ENCODE measurements at regions not wholly inside any gene's neighbourhood (a gene's known extent, or its start where the extent isn't known, plus 50 kb on each side); places are given as distances from the start of the nearest gene placed in this dataset. TPM values are rescaled to one million over a fixed set of nuclear protein-coding genes. Genes with fewer than 3 reads are reported as not detected.

- Histone ChIP-seq H3K9me3 (ENCODE audit: low read depth, low read length) (no peaks in the 10 kb centered on the region), H3K36me3 (ENCODE audit: insufficient read depth, low read length) (no peaks in the 10 kb centered on the region), H4K20me1 (ENCODE audit: insufficient read depth, low read length) (no peaks in the 10 kb centered on the region), H3K4me1 (ENCODE audit: insufficient read depth, low read length) (no peaks in the 10 kb centered on the region), H3K27ac (ENCODE audit: low read depth, low read length) (no peak overlapping the region), H3K4me3 (ENCODE audit: insufficient read depth, low read length) (no peak overlapping the region), H3K27me3 (ENCODE audit: insufficient read depth, low read length) (no peaks in the 10 kb centered on the region), H3K79me2 (ENCODE audit: insufficient read depth, low read length) (no peaks in the 10 kb centered on the region), H2AFZ (ENCODE audit: low read length) (no peak overlapping the region), H3K4me2 (ENCODE audit: insufficient read depth, low read length) (no peak overlapping the region)
- no peak for DNase-seq (ENCODE audit: insufficient read length, low spot score, missing footprints)
- TF ChIP-seq, protein P1, sequence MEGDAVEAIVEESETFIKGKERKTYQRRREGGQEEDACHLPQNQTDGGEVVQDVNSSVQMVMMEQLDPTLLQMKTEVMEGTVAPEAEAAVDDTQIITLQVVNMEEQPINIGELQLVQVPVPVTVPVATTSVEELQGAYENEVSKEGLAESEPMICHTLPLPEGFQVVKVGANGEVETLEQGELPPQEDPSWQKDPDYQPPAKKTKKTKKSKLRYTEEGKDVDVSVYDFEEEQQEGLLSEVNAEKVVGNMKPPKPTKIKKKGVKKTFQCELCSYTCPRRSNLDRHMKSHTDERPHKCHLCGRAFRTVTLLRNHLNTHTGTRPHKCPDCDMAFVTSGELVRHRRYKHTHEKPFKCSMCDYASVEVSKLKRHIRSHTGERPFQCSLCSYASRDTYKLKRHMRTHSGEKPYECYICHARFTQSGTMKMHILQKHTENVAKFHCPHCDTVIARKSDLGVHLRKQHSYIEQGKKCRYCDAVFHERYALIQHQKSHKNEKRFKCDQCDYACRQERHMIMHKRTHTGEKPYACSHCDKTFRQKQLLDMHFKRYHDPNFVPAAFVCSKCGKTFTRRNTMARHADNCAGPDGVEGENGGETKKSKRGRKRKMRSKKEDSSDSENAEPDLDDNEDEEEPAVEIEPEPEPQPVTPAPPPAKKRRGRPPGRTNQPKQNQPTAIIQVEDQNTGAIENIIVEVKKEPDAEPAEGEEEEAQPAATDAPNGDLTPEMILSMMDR (IDR thresholded peaks at IDR 0.05; ENCODE audit: extremely low read depth, low read depth, low read length), result no peak
Observed at GRCh38 chr2:152820048-152820447, 101.6 kb downstream of the ARL6IP6 start.

DNA sequence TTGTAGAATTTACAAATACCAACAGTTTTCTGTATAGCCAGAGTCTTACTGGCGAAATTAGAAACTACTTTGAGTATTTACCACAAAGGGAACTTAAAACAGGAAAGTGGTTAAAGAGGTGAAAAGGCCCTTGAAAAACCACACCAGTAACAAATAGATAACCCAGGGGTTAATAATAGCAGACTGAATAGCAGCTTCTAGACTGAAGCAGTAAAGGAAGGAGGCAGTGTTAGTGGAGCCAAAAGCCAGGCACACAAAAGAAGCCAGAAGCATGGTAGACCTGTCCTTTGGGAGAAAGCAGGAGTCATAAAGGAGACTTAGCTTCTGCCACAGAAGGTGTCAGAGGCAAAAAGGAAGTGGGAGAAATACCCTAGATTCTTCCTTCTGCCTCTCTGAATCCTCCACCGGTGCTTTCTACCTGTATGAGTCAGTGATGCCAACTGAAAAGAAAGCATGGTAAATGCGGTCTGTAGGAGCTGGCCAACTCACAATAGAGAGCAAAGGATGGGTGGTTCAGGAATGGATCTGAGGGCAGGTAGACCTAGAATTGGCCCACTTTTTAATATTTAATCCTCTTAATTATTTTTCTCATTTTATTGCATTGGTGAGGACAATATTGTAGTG, 97.3 kb downstream of the ARL6IP6 start:
- no peaks in the 10 kb centered on the region for H3K9me3 ChIP-seq (ENCODE audit: low read depth, low read length)
- no peaks in the 10 kb centered on the region for H4K20me1 ChIP-seq (ENCODE audit: insufficient read depth, low read length)
- no peak overlapping the region for H3K4me3 ChIP-seq (ENCODE audit: insufficient read depth, low read length)
- no peaks in the 10 kb centered on the region for H3K36me3 ChIP-seq (ENCODE audit: insufficient read depth, low read length)
- H2AFZ ChIP-seq (ENCODE audit: low read length), result no peak overlapping the region
- no peaks in the 10 kb centered on the region for H3K79me2 ChIP-seq (ENCODE audit: insufficient read depth, low read length)
- H3K4me2 ChIP-seq (ENCODE audit: insufficient read depth, low read length), result no peak overlapping the region
- no peak for DNase-seq (ENCODE audit: insufficient read length, low spot score, missing footprints)
- no peak overlapping the region for H3K27ac ChIP-seq (ENCODE audit: low read depth, low read length)
- H3K4me1 ChIP-seq (ENCODE audit: insufficient read depth, low read length), result no peaks in the 10 kb centered on the region
- TF ChIP-seq, protein P1 (IDR thresholded peaks at IDR 0.05; ENCODE audit: extremely low read depth, low read depth, low read length), result no peak
- no peaks in the 10 kb centered on the region for H3K27me3 ChIP-seq (ENCODE audit: insufficient read depth, low read length)

- TF ChIP-seq, protein P1 (IDR thresholded peaks at IDR 0.05; ENCODE audit: extremely low read depth, low read depth, low read length), result no peak
Observed at GRCh38 chr2:152814475-152815030, 96.1 kb downstream of the ARL6IP6 start.

GRCh38 chr2:152813351-152813750, 94.9 kb downstream of the ARL6IP6 start:
- Histone ChIP-seq H3K4me2 (ENCODE audit: insufficient read depth, low read length) (no peak overlapping the region), H4K20me1 (ENCODE audit: insufficient read depth, low read length) (no peaks in the 10 kb centered on the region), H3K9me3 (ENCODE audit: low read depth, low read length) (no peaks in the 10 kb centered on the region), H2AFZ (ENCODE audit: low read length) (no peak overlapping the region), H3K79me2 (ENCODE audit: insufficient read depth, low read length) (no peaks in the 10 kb centered on the region), H3K4me1 (ENCODE audit: insufficient read depth, low read length) (no peaks in the 10 kb centered on the region), H3K27ac (ENCODE audit: low read depth, low read length) (no peak overlapping the region), H3K36me3 (ENCODE audit: insufficient read depth, low read length) (no peaks in the 10 kb centered on the region), H3K27me3 (ENCODE audit: insufficient read depth, low read length) (no peaks in the 10 kb centered on the region), H3K4me3 (ENCODE audit: insufficient read depth, low read length) (no peak overlapping the region)
- no peak for DNase-seq (ENCODE audit: insufficient read length, low spot score, missing footprints)
- TF ChIP-seq, protein P1 (IDR thresholded peaks at IDR 0.05; ENCODE audit: extremely low read depth, low read depth, low read length), result no peak

More at GRCh38 chr2:152814475-152815030, 96.1 kb downstream of the ARL6IP6 start:
- H3K4me3 ChIP-seq (ENCODE audit: insufficient read depth, low read length), result no peak overlapping the region
- no peaks in the 10 kb centered on the region for H3K79me2 ChIP-seq (ENCODE audit: insufficient read depth, low read length)
- no peaks in the 10 kb centered on the region for H3K4me1 ChIP-seq (ENCODE audit: insufficient read depth, low read length)
- no peak for DNase-seq (ENCODE audit: insufficient read length, low spot score, missing footprints)
- no peaks in the 10 kb centered on the region for H3K9me3 ChIP-seq (ENCODE audit: low read depth, low read length)
- H3K4me2 ChIP-seq (ENCODE audit: insufficient read depth, low read length), result no peak overlapping the region
- H3K27me3 ChIP-seq (ENCODE audit: insufficient read depth, low read length), result no peaks in the 10 kb centered on the region
- no peaks in the 10 kb centered on the region for H3K36me3 ChIP-seq (ENCODE audit: insufficient read depth, low read length)
- no peaks in the 10 kb centered on the region for H4K20me1 ChIP-seq (ENCODE audit: insufficient read depth, low read length)
- no peak overlapping the region for H2AFZ ChIP-seq (ENCODE audit: low read length)
- no peak overlapping the region for H3K27ac ChIP-seq (ENCODE audit: low read depth, low read length)

Small RNA genes lying in the stretch of these regions (small RNA-seq; reads per million reads assigned to genes)
- not detected for gene AC009969.1
- not detected for gene AC079150.2

Data from osteoblast (primary cell).